Small intestine (tissue), 7 donors: ENCODE measurements at regions not wholly inside any gene's neighbourhood (a gene's known extent, or its start where the extent isn't known, plus 50 kb on each side); places are given as distances from the start of the nearest gene placed in this dataset.

ENCODE experiments used
- DNase-seq, 2 donors: peaks; one replicate each; pipeline versions ENCODE4 v3.0.0 to v3.0.0-alpha.2; 2013
- FAIRE-seq: peaks from 2 replicates; lab custom pipeline; 2012; peaks lifted over from hg19 to GRCh38; lab: Jason Lieb, UNC
- H3K27ac ChIP-seq, 3 donors: one replicate each; pipeline ENCODE4 v1.5.1; 2013; ENCODE audit warnings: low read length in 2 of 3, mild to moderate bottlenecking in 2 of 3, control low read depth in 1 of 3, inconsistent platforms in 1 of 3, low read depth in 1 of 3, moderate library complexity in 1 of 3
- H3K27me3 ChIP-seq, 3 donors: one replicate each; pipeline ENCODE4 v1.6.1; 2013; ENCODE audit warnings: low read length in 3 of 3, inconsistent platforms in 1 of 3; ENCODE audit not compliant: control insufficient read depth in 3 of 3, insufficient read depth in 3 of 3
- H3K36me3 ChIP-seq, 3 donors: one replicate each; pipeline ENCODE4 v1.6.1; 2013; ENCODE audit warnings: low read length in 3 of 3, inconsistent platforms in 1 of 3, low read depth in 1 of 3, mild to moderate bottlenecking in 1 of 3, moderate library complexity in 1 of 3; ENCODE audit not compliant: control insufficient read depth in 3 of 3, insufficient read depth in 2 of 3
- H3K4me1 ChIP-seq, 3 donors: one replicate each; pipeline ENCODE4 v1.6.1; 2013; ENCODE audit warnings: low read length in 2 of 3, inconsistent platforms in 1 of 3, low read depth in 1 of 3, mild to moderate bottlenecking in 1 of 3, moderate library complexity in 1 of 3; ENCODE audit not compliant: control insufficient read depth in 3 of 3, insufficient read depth in 2 of 3
- H3K4me3 ChIP-seq, 3 donors: one replicate each; pipeline ENCODE4 v1.5.1; 2013; ENCODE audit warnings: low read length in 3 of 3, control low read depth in 1 of 3, inconsistent platforms in 1 of 3, low read depth in 1 of 3, mild to moderate bottlenecking in 1 of 3, moderate library complexity in 1 of 3
- H3K9me3 ChIP-seq, 2 donors: one replicate each; pipeline ENCODE4 v1.6.1; 2013; ENCODE audit warnings: low read depth in 1 of 2, low read length in 1 of 2; ENCODE audit not compliant: control insufficient read depth in 2 of 2, insufficient read depth in 1 of 2
- whole genome bisulfite sequencing, 3 donors: extraction: QIAGEN DNeasy Blood & Tissue Kit; methylation state at CpG; one replicate each; pipeline ENCODE4 v1.1.7; 2013; 5-methylcytosine and 5-hydroxymethylcytosine counted together
- donor health status: healthy with polysubstance abuse.
- donor health status: control.
- donor health status: control.
- donor health status: Bipolar disorder and iron deficiency.
- donor health status: healthy.

GRCh38 chr10:14408139-14408538 is 77.4 kb upstream of the FRMD4A start:
- Histone ChIP-seq H3K4me3 (no peak overlapping the region), H3K9me3 (no peaks in the 10 kb centered on the region), H3K36me3 (no peaks in the 10 kb centered on the region), H3K27ac (no peak overlapping the region), H3K4me1 (no peaks in the 10 kb centered on the region), H3K27me3 (peaks cover 0 to 5% (median 0%) of the 10 kb centered on the region in 3 donors)
- 72 to 87% (median 83%) methylated on average over 2 of the region's 2 CpGs for WGBS, 3 donors
- no peak for DNase-seq
- FAIRE-seq, result no peak

- no peak for FAIRE-seq
- Histone ChIP-seq H3K4me3 (no peak overlapping the region), H3K36me3 (no peaks in the 10 kb centered on the region), H3K27ac (no peak overlapping the region), H3K4me1 (no peaks in the 10 kb centered on the region), H3K9me3 (no peaks in the 10 kb centered on the region), H3K27me3 (peaks cover 0 to 5% (median 0%) of the 10 kb centered on the region in 3 donors)
- DNase-seq, result no peak
- 68 to 84% (median 79%) methylated on average over 7 of the region's 7 CpGs for WGBS, 3 donors
These were observed 76.8 kb upstream of the FRMD4A start for GRCh38 chr10:14407567-14407966.

- H3K27me3 ChIP-seq, result peaks cover 0 to 5% (median 0%) of the 10 kb centered on the region in 3 donors
- H3K4me1 ChIP-seq, result no peaks in the 10 kb centered on the region
- FAIRE-seq, result no peak
- 81 to 85% (median 84%) methylated on average over 18 of the region's 18 CpGs for WGBS, 3 donors
- no peaks in the 10 kb centered on the region for H3K36me3 ChIP-seq
- H3K9me3 ChIP-seq, result no peaks in the 10 kb centered on the region
- no peak overlapping the region for H3K4me3 ChIP-seq
- DNase-seq, result no peak
- H3K27ac ChIP-seq, result no peak overlapping the region
These were observed 74.6 kb upstream of the FRMD4A start for GRCh38 chr10:14405076-14406065.

GRCh38 chr10:14403881-14404623 is 73.3 kb upstream of the FRMD4A start:
- H3K27ac ChIP-seq, result no peak overlapping the region
- no peak for FAIRE-seq
- no peaks in the 10 kb centered on the region for H3K9me3 ChIP-seq
- DNase-seq, result no peak
- peaks cover 0 to 5% (median 0%) of the 10 kb centered on the region in 3 donors for H3K27me3 ChIP-seq
- H3K4me1 ChIP-seq, result no peaks in the 10 kb centered on the region
- no peak overlapping the region for H3K4me3 ChIP-seq
- no peaks in the 10 kb centered on the region for H3K36me3 ChIP-seq
- 81 to 84% (median 84%) methylated on average over 8 of the region's 8 CpGs for WGBS, 3 donors

- Histone ChIP-seq H3K27me3 (peaks cover 0 to 3% (median 0%) of the 10 kb centered on the region in 3 donors), H3K4me1 (no peaks in the 10 kb centered on the region), H3K27ac (no peak overlapping the region), H3K36me3 (no peaks in the 10 kb centered on the region), H3K9me3 (no peaks in the 10 kb centered on the region), H3K4me3 (no peak overlapping the region)
- FAIRE-seq (no peak), DNase-seq (no peak)
- WGBS, 3 donors, result 66 to 71% (median 70%) methylated on average over 6 of the region's 6 CpGs
These were observed 72.6 kb upstream of the FRMD4A start for GRCh38 chr10:14403359-14403758.

- Histone ChIP-seq H3K4me3 (no peak overlapping the region), H3K36me3 (no peaks in the 10 kb centered on the region), H3K4me1 (no peaks in the 10 kb centered on the region), H3K27ac (no peak overlapping the region), H3K27me3 (no peaks in the 10 kb centered on the region), H3K9me3 (no peaks in the 10 kb centered on the region)
- FAIRE-seq (no peak), DNase-seq (no peak)
- WGBS, 3 donors, result 69 to 88% (median 80%) methylated on average over 3 of the region's 3 CpGs
These were observed 68.9 kb upstream of the FRMD4A start for GRCh38 chr10:14399641-14400040.

GRCh38 chr10:14397066-14397465 is 66.3 kb upstream of the FRMD4A start:
- Histone ChIP-seq H3K9me3 (peaks cover 0 to 2% of the 10 kb centered on the region in 2 donors), H3K36me3 (no peaks in the 10 kb centered on the region), H3K4me3 (no peak overlapping the region), H3K27ac (no peak overlapping the region), H3K27me3 (no peaks in the 10 kb centered on the region), H3K4me1 (no peaks in the 10 kb centered on the region)
- FAIRE-seq, result no peak
- WGBS, 3 donors, result 63 to 84% (median 79%) methylated on average over 9 of the region's 9 CpGs
- no peak for DNase-seq

GRCh38 chr10:14396411-14397048 is 65.8 kb upstream of the FRMD4A start:
- DNase-seq (no peak), FAIRE-seq (no peak)
- Histone ChIP-seq H3K27me3 (no peaks in the 10 kb centered on the region), H3K27ac (no peak overlapping the region), H3K4me3 (no peak overlapping the region), H3K4me1 (no peaks in the 10 kb centered on the region), H3K9me3 (peaks cover 0 to 2% of the 10 kb centered on the region in 2 donors), H3K36me3 (no peaks in the 10 kb centered on the region)
- WGBS, 3 donors, result 76 to 83% (median 77%) methylated on average over 7 of the region's 7 CpGs
